22Rv1 (cell line): ENCODE measurements at regions not wholly inside any gene's neighbourhood (a gene's known extent, or its start where the extent isn't known, plus 50 kb on each side); places are given as distances from the start of the nearest gene placed in this dataset.

Experiments used
- CTCF ChIP-seq: fragments of 450-650 bp; IDR thresholded peaks from 2 replicates; pipeline ENCODE4 v1.5.1; 2017; ENCODE audit warnings: mild to moderate bottlenecking
- ZFX ChIP-seq: fragments of 450-650 bp; IDR thresholded peaks from 2 replicates; pipeline ENCODE4 v1.6.1; 2017; ENCODE audit warnings: antibody characterized with exemption, borderline replicate concordance

GRCh38 chr12:34344851-34345522 lies 322.7 kb downstream of the ALG10 start:
- TF ChIP-seq ZFX: no peak
- no peak for TF ChIP-seq CTCF
